Body of pancreas (tissue), 4 donors: ENCODE measurements at regions not wholly inside any gene's neighbourhood (a gene's known extent, or its start where the extent isn't known, plus 50 kb on each side); places are given as distances from the start of the nearest gene placed in this dataset.

Source experiments
- POLR2A ChIP-seq, 3 donors: fragments of 450-650 bp; IDR thresholded peaks; one replicate each; pipeline ENCODE4 v1.6.1; 2016; ENCODE audit warnings: antibody characterized with exemption in 3 of 3, mild to moderate bottlenecking in 2 of 3
- TF ChIP-seq, protein P1 (sequence below), 7 experiments: fragments of 450-650 bp in 4 of 7; fragments of 200-600 bp in 3 of 7; sonication (generic) in 3 of 7; IDR thresholded peaks; one replicate each; pipeline ENCODE4 v1.5.1; 2016 to 2019; ENCODE audit warnings: antibody characterized with exemption in 7 of 7

DNA sequence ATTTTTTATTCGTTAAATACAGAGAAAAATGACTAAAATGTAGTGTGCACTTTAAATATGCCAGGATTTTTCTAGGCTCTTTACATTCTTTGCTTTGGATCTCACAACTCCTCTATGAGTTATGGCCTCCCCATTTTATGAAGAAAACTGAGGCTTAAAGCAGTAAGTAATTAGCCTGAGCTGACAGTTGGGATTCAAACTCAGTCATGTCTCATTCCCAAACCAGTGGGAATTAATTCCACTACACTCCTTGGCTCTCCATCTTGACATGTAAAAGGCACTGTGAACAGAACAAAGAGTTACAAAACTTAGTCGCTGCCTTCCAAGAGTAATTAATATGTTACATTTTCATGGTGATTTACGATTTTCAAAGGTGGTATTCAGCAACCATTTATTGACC, 351.9 kb downstream of the SATB2 start:
- TF ChIP-seq POLR2A (IDR thresholded peaks at IDR 0.05): no peak
- TF ChIP-seq, protein P1, sequence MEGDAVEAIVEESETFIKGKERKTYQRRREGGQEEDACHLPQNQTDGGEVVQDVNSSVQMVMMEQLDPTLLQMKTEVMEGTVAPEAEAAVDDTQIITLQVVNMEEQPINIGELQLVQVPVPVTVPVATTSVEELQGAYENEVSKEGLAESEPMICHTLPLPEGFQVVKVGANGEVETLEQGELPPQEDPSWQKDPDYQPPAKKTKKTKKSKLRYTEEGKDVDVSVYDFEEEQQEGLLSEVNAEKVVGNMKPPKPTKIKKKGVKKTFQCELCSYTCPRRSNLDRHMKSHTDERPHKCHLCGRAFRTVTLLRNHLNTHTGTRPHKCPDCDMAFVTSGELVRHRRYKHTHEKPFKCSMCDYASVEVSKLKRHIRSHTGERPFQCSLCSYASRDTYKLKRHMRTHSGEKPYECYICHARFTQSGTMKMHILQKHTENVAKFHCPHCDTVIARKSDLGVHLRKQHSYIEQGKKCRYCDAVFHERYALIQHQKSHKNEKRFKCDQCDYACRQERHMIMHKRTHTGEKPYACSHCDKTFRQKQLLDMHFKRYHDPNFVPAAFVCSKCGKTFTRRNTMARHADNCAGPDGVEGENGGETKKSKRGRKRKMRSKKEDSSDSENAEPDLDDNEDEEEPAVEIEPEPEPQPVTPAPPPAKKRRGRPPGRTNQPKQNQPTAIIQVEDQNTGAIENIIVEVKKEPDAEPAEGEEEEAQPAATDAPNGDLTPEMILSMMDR (IDR thresholded peaks at IDR 0.05): no peak
